ENCODE measurements at regions not wholly inside any gene's neighbourhood (a gene's known extent, or its start where the extent isn't known, plus 50 kb on each side); places are given as distances from the start of the nearest gene placed in this dataset.

- no peak for DNase-seq (ENCODE audit: low read depth)
These were observed 77.7 kb upstream of the MAP4K3 start for GRCh38 chr2:39514825-39515224.

- DNase-seq (ENCODE audit: low read depth), result no peak
These were observed 78.3 kb upstream of the MAP4K3 start for GRCh38 chr2:39515273-39515896.

- DNase-seq (ENCODE audit: low read depth), result no peak
These were observed 78.8 kb upstream of the MAP4K3 start for GRCh38 chr2:39515897-39516346.

- no peak for DNase-seq (ENCODE audit: low read depth)
These were observed 79.4 kb upstream of the MAP4K3 start for GRCh38 chr2:39516347-39517101.

GRCh38 chr2:39517102-39517436, 80.0 kb upstream of the MAP4K3 start:
- no peak for DNase-seq (ENCODE audit: low read depth)

GRCh38 chr2:39517622-39518021, 80.5 kb upstream of the MAP4K3 start:
- no peak for DNase-seq (ENCODE audit: low read depth)

GRCh38 chr2:39519886-39520285, 82.8 kb upstream of the MAP4K3 start:
- no peak for DNase-seq (ENCODE audit: low read depth)

- no peak for DNase-seq (ENCODE audit: low read depth)
These were observed 84.9 kb upstream of the MAP4K3 start for GRCh38 chr2:39521876-39522517.

GRCh38 chr2:39522518-39522877, 85.4 kb upstream of the MAP4K3 start:
- DNase-seq (ENCODE audit: low read depth), result no peak

GRCh38 chr2:39523308-39524044, 86.4 kb upstream of the MAP4K3 start:
- DNase-seq (ENCODE audit: low read depth), result no peak

GRCh38 chr2:39524061-39524460, 87.0 kb upstream of the MAP4K3 start:
- no peak for DNase-seq (ENCODE audit: low read depth)

GRCh38 chr2:39524756-39525635, 87.9 kb upstream of the MAP4K3 start:
- DNase-seq (ENCODE audit: low read depth), result no peak

GRCh38 chr2:39525636-39526412, 88.7 kb upstream of the MAP4K3 start:
- DNase-seq (ENCODE audit: low read depth), result no peak

- no peak for DNase-seq (ENCODE audit: low read depth)
These were observed 91.6 kb upstream of the MAP4K3 start for GRCh38 chr2:39528701-39529100.

GRCh38 chr2:39529836-39530235, 92.8 kb upstream of the MAP4K3 start:
- no peak for DNase-seq (ENCODE audit: low read depth)

GRCh38 chr2:39530411-39530866, 93.4 kb upstream of the MAP4K3 start:
- no peak for DNase-seq (ENCODE audit: low read depth)

- no peak for DNase-seq (ENCODE audit: low read depth)
These were observed 94.2 kb upstream of the MAP4K3 start for GRCh38 chr2:39531220-39531777.

GRCh38 chr2:39532933-39533332, 95.8 kb upstream of the MAP4K3 start:
- DNase-seq (ENCODE audit: low read depth), result no peak

GRCh38 chr2:39534095-39534711, 97.1 kb upstream of the MAP4K3 start:
- DNase-seq (ENCODE audit: low read depth), result no peak

- no peak for DNase-seq (ENCODE audit: low read depth)
These were observed 98.6 kb upstream of the MAP4K3 start for GRCh38 chr2:39535636-39536185.
